GM18861 (cell line): ENCODE measurements at regions not wholly inside any gene's neighbourhood (a gene's known extent, or its start where the extent isn't known, plus 50 kb on each side); places are given as distances from the start of the nearest gene placed in this dataset.
"Not testable (repeated sequence)": the region's sequence is repeated elsewhere in the genome, so short reads cannot be mapped to it uniquely, and the experiment has no call there.

ENCODE experiments used
- ATAC-seq: cut with Tn5 transposase; IDR thresholded peaks from one replicate; pipeline ENCODE4 v1.9.1; 2021; ENCODE audit not compliant: unreplicated experiment

GRCh38 chr3:6062261-6063187 is 798.4 kb upstream of the GRM7 start:
- ATAC-seq, result no peak

DNA sequence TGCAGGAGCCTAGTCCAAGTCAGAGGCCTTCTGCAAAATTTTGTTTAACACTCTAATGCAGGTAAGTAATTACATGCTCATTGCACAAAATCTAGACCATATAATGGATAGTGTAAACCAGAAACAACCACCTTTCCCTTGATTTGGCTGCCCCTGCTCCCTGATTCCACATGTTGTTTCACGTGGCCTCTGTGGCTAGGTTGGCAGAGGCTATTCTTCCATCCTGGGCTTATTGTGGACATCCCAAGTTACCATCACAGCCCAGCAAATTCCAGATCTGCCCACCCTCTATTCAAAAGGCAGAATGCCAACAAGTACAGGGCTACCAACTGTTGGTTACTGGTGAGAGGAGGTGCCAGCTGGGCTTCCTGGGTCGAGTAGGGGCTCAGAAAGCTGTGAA is 794.5 kb upstream of the GRM7 start:
- ATAC-seq, result no peak

- ATAC-seq, result not testable (repeated sequence)
These were observed 793.9 kb upstream of the GRM7 start for GRCh38 chr3:6066868-6067578.

DNA sequence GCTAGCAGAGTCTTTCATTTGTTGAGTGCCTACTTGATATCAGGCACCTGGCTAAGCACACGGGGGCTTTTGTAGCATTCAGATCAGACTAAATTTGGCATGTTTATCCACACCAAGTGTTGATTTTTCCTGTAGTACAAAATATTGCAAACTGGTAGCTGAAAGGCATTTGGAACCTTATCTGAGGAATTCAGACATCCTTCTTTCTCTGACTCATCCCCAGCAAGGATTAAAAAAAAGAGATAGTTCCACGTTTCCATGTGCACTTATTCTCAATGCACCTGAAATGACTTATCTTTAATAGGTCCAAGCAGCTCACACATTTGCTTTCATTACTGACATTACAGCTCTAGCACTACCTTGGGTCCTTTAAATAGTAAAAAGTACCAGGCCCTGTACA is 786.0 kb upstream of the GRM7 start:
- ATAC-seq, result no peak

GRCh38 chr3:6078436-6078835 is 782.5 kb upstream of the GRM7 start:
- no peak for ATAC-seq

- no peak for ATAC-seq
These were observed 781.9 kb upstream of the GRM7 start for GRCh38 chr3:6079011-6079410.

GRCh38 chr3:6079561-6080179 is 781.2 kb upstream of the GRM7 start:
- no peak for ATAC-seq

GRCh38 chr3:6088433-6088832 is 772.5 kb upstream of the GRM7 start:
- ATAC-seq, result no peak

GRCh38 chr3:6089780-6090179 is 771.1 kb upstream of the GRM7 start:
- no peak for ATAC-seq

DNA sequence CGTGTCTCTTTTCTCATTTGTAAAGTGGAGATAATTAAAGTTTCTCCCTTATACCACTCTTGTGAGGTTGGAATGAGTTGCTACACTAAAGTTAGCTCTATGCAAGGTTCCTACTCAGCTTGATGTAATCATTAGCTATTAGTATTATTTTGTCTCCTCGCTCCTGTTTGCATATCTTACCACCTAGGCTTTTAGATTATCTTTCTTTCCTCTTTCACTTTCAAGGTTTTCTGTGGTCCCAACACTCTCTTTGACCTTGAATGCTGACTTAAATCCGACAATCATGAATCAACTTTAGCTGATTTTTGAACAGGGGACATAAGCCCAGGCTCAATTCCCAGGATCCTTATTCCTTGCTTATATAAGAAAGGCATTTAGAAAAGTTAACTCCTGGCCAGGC is 769.7 kb upstream of the GRM7 start:
- no peak for ATAC-seq

- no peak for ATAC-seq
These were observed 765.9 kb upstream of the GRM7 start for GRCh38 chr3:6095006-6095405.

DNA sequence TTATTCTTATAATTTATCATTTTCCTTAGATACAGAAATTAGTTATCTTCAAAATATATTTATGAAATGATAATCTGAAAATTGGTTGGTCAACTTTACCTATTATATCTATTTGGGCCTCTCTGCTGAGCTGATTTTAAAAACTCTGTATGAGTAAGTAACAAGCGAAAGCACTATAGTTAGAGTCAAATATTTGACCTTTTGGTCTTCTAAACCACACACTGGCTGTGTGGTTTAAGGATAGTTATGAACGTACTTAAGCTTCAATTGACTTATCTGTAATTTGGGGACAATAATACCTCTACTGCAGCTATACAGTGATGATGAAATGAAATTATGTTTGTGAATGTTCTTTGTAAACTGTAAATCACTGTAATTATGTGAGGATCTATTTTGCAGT is 763.9 kb upstream of the GRM7 start:
- no peak for ATAC-seq

DNA sequence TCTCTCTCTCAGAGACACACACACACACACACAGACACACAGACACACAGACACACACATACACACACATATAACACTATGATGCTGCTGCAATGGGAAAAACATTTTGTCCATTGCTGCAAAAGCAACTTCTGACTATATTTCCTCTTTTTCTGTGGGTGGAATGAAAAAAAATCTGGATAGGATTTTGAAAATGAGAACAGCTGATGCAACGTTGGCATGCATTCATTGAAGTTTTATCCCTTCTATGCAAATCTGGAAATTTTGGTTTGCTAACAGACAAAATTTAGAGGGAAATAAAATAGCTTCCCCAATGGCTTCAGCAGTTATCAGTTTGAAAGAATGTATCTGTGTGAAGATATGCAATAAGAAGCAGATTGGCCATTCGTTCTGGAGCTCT is 763.4 kb upstream of the GRM7 start:
- ATAC-seq, result no peak

DNA sequence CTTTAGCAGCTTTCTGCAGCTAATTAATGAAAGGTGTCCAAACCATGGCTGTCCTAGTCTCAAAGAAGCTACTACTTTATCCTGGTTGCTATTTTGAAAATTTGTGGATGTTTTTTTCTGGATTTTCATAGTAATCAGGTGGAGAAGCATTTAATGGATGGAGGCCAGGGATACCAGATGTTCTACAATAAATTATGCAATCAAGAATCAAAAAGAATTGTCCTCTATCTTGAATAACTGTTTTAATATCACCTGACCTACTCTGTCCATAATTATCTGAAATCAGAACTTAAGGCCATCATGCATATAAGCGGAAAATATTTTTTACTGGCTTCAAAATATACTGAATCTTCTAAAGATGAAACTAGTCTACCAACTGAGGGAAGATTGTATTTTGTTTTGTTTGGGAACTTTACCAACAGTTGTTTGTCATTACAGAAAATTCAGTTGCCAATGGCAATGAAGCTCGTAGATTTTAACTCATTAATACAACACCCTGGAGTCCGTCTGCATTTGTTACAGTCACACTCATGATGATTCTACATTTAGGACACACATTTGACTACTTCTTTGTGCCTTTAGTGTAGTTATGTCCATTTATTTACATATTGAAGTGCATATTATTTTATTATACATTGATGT is 762.3 kb upstream of the GRM7 start:
- no peak for ATAC-seq

DNA sequence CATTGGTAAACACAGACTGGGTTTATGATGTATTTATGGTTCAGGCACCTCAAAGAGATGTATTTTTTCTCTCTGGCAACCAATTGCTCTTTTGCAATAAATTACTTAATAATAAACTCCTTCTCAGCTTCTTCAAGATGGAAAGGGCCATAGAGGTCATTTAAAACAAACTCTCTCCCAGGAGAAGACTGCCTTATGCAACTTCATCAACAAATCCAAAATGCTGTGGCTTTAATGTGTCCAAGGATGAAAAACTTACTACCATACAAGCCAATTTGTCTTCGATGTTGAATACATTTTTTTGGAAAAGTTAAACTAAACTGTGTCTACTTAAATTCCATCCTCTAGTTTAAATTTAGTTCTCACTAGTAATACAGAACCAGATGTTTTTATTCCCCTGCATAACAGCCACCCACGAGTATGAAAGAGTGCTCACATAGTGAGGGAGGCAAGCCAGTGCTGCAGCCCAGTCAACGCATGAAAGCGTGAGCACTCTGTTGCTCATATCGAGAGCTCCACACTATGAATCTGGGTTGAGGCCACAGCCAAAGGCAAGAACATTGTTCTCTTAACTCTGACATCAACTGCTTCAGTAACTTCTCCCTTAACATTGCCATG is 761.3 kb upstream of the GRM7 start:
- no peak for ATAC-seq

- no peak for ATAC-seq
These were observed 755.7 kb upstream of the GRM7 start for GRCh38 chr3:6105187-6105586.

DNA sequence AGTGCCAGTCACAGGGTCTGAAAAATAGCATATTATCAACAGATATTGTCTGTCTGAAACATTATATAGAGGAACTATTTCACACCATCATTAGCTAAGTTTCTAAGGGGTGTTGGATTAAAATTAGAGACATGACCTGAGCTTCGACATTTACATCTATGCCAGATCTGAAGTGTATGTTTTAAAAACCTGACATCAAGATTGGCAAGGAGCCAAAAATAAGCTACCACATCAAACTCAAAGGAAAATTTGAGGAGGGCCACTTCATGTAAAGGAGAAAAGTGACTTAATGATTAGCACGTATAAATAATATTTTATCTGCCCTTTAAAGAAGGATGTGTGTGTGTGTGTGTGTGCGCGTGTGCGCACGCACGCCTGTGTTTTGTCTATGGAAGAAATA is 752.0 kb upstream of the GRM7 start:
- ATAC-seq, result no peak

- no peak for ATAC-seq
These were observed 750.5 kb upstream of the GRM7 start for GRCh38 chr3:6110451-6110850.

DNA sequence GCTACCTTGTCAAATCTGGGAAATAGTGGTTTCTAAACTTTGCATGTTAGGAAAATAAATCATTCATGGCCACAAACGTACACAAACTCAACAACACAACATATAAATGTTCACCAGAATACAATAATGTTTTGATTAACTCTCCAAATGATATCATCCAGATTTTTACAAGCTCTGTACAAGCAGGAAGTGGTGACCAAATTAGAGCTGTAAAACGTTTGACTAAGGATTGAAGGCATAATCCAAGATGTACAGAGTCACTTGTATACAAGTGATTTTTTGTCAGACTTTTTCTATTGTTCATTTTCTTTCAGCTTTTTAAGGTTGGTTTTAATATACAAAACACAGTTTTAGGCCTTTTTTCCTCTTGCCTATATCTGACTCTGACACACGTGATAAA is 748.4 kb upstream of the GRM7 start:
- ATAC-seq, result no peak

- no peak for ATAC-seq
These were observed 747.6 kb upstream of the GRM7 start for GRCh38 chr3:6113338-6113737.

- no peak for ATAC-seq
These were observed 741.5 kb upstream of the GRM7 start for GRCh38 chr3:6119367-6119766.
